ENCODE measurements at regions not wholly inside any gene's neighbourhood (a gene's known extent, or its start where the extent isn't known, plus 50 kb on each side); places are given as distances from the start of the nearest gene placed in this dataset.

GRCh38 chr1:68651115-68651514 lies 154.2 kb upstream of the DEPDC1 start:
- ATAC-seq (no peak), DNase-seq (no peak), FAIRE-seq (no peak)
- Histone ChIP-seq H3K27me3 (no peaks in the 10 kb centered on the region), H3K27ac (no peak overlapping the region), H3K9me3 (no peaks in the 10 kb centered on the region), H3K4me1 (no peaks in the 10 kb centered on the region), H3K36me3 (no peaks in the 10 kb centered on the region), H3K4me3 (no peak overlapping the region)
- WGBS, 2 donors = 30 to 35% methylated on average over 1 of the region's 1 CpG
- no peak for TF ChIP-seq CTCF (IDR thresholded peaks at IDR 0.05)
- intact Hi-C loops (cut with DNase I) = no loop called here

- Histone ChIP-seq H3K36me3 (no peaks in the 10 kb centered on the region), H3K27me3 (no peaks in the 10 kb centered on the region), H3K27ac (no peak overlapping the region), H3K4me1 (no peaks in the 10 kb centered on the region), H3K9me3 (no peaks in the 10 kb centered on the region), H3K4me3 (no peak overlapping the region)
- DNase-seq = no peak
- no peak for ATAC-seq
- intact Hi-C loops (cut with DNase I) = no loop called here
- no peak for FAIRE-seq
- WGBS, 2 donors = 63 to 81% methylated on average over 2 of the region's 2 CpGs
- TF ChIP-seq CTCF (IDR thresholded peaks at IDR 0.05) = no peak
Observed at GRCh38 chr1:68653882-68654281, 157.0 kb upstream of the DEPDC1 start.

- no peak overlapping the region for H3K4me3 ChIP-seq
- no peak for DNase-seq
- H3K27ac ChIP-seq = no peak overlapping the region
- no peaks in the 10 kb centered on the region for H3K4me1 ChIP-seq
- intact Hi-C loops (cut with DNase I) = no loop called here
- no peak for ATAC-seq
- no peak for FAIRE-seq
- H3K27me3 ChIP-seq = no peaks in the 10 kb centered on the region
- H3K9me3 ChIP-seq = no peaks in the 10 kb centered on the region
- H3K36me3 ChIP-seq = no peaks in the 10 kb centered on the region
- 60 to 61% methylated on average over 4 of the region's 4 CpGs for WGBS, 2 donors
- TF ChIP-seq CTCF (IDR thresholded peaks at IDR 0.05) = no peak
Observed at GRCh38 chr1:68673771-68674170, 176.9 kb upstream of the DEPDC1 start.

GRCh38 chr1:68675336-68675735 lies 178.5 kb upstream of the DEPDC1 start:
- FAIRE-seq = no peak

More at GRCh38 chr1:68675336-68675735, 178.5 kb upstream of the DEPDC1 start:
- ATAC-seq = no peak
- TF ChIP-seq CTCF (IDR thresholded peaks at IDR 0.05) = no peak
- no peaks in the 10 kb centered on the region for H3K9me3 ChIP-seq
- no peak overlapping the region for H3K4me3 ChIP-seq
- H3K4me1 ChIP-seq = no peaks in the 10 kb centered on the region
- H3K36me3 ChIP-seq = no peaks in the 10 kb centered on the region
- H3K27ac ChIP-seq = no peak overlapping the region
- no peaks in the 10 kb centered on the region for H3K27me3 ChIP-seq
- no peak for DNase-seq
- intact Hi-C loops (cut with DNase I) = no loop called here

Measured in pancreas (tissue), 10 donors.